SK-N-SH treated with all-trans-retinoic acid at 6 μM for 48 hours (cell line): ENCODE measurements at regions not wholly inside any gene's neighbourhood (a gene's known extent, or its start where the extent isn't known, plus 50 kb on each side); places are given as distances from the start of the nearest gene placed in this dataset.

Experiments used
- ISL1 ChIP-seq: fragments of 250-450 bp; sonication (Bioruptor Pico); IDR thresholded peaks from 2 replicates; pipeline ENCODE4 v2.1.2; 2022; ENCODE audit warnings: mild to moderate bottlenecking, moderate library complexity
- OSR1 ChIP-seq: fragments of 250-450 bp; sonication (Bioruptor Pico); IDR thresholded peaks from 2 replicates; pipeline ENCODE4 v1.8.0; 2022; ENCODE audit warnings: moderate library complexity, mild to moderate bottlenecking, inconsistent platforms
- ZC3H10 ChIP-seq: fragments of 250-450 bp; sonication (Bioruptor Pico); IDR thresholded peaks from 2 replicates; pipeline ENCODE4 v1.5.1; 2021; ENCODE audit warnings: mild to moderate bottlenecking, moderate library complexity
- ZNF8 ChIP-seq: fragments of 450-650 bp; formaldehyde crosslinking; IDR thresholded peaks from 2 replicates; pipeline ENCODE4 v1.5.0; 2020; ENCODE audit warnings: mild to moderate bottlenecking, moderate library complexity

- TF ChIP-seq ZNF8 (CRISPR knock-in tag) = no peak
- no peak for TF ChIP-seq ISL1 (CRISPR knock-in tag)
- TF ChIP-seq OSR1 (CRISPR knock-in tag) = no peak
- TF ChIP-seq ZC3H10 (CRISPR knock-in tag) = no peak
Observed at GRCh38 chr18:70621710-70622109, 332.9 kb downstream of the SOCS6 start.
